A673 (cell line): ENCODE measurements at regions not wholly inside any gene's neighbourhood (a gene's known extent, or its start where the extent isn't known, plus 50 kb on each side); places are given as distances from the start of the nearest gene placed in this dataset.

Experiments
- BruUV-seq: library from RNA; stranded (reverse); fragments of 400-500 nt; replicated peaks from 2 replicates; lab custom pipeline; 2021; lab: Mats Ljungman, UMichigan
- CTCF ChIA-PET: fragments of 300-600 bp; sonication (Branson Sonifier 250); formaldehyde crosslinking; loops from one replicate; lab custom pipeline; 2022; ENCODE audit warnings: antibody characterized with exemption; lab: Charles Lee
- POLR2A ChIA-PET: fragments of 300-600 bp; sonication (Branson Sonifier 250); formaldehyde crosslinking; loops from one replicate; lab custom pipeline; 2022; ENCODE audit warnings: antibody characterized with exemption; ENCODE audit not compliant: low non-redundant PET; lab: Charles Lee
- DNase-seq: peaks from one replicate; pipeline ENCODE4 v3.0.0-alpha.2; 2015; ENCODE audit warnings: low spot score
- H3K27ac ChIP-seq: fragments of 200-600 bp; sonication (generic); 2 replicates; pipeline ENCODE4 v1.5.1; 2016; ENCODE audit warnings: mixed run types, low read depth, mild to moderate bottlenecking, mixed read lengths, antibody characterized with exemption, low read length; ENCODE audit not compliant: poor library complexity, severe bottlenecking
- H3K27me3 ChIP-seq: fragments of 200-600 bp; sonication (generic); replicated peaks from 2 replicates; pipeline ENCODE4 v1.6.1; 2017; ENCODE audit warnings: mixed run types, low read depth, mild to moderate bottlenecking, mixed read lengths, antibody characterized with exemption, low read length; ENCODE audit not compliant: insufficient read depth, poor library complexity
- H3K36me3 ChIP-seq: fragments of 200-600 bp; sonication (generic); 2 replicates; pipeline ENCODE4 v1.6.1; 2016; ENCODE audit warnings: mixed run types, mild to moderate bottlenecking, mixed read lengths, antibody characterized with exemption, low read length; ENCODE audit not compliant: insufficient read depth, poor library complexity, severe bottlenecking
- H3K4me1 ChIP-seq: fragments of 200-600 bp; sonication (generic); 2 replicates; pipeline ENCODE4 v1.6.1; 2017; ENCODE audit warnings: mixed run types, mild to moderate bottlenecking, mixed read lengths, antibody characterized with exemption, low read length; ENCODE audit not compliant: insufficient read depth, poor library complexity, severe bottlenecking
- H3K4me3 ChIP-seq: fragments of 200-600 bp; sonication (generic); 2 replicates; pipeline ENCODE4 v1.5.1; 2016; ENCODE audit warnings: low read depth, mixed run types, mild to moderate bottlenecking, mixed read lengths, low read length; ENCODE audit not compliant: poor library complexity, severe bottlenecking
- H3K9me3 ChIP-seq: fragments of 200-600 bp; sonication (generic); 2 replicates; pipeline ENCODE4 v1.6.1; 2016; ENCODE audit warnings: mixed run types, low read depth, mild to moderate bottlenecking, mixed read lengths, antibody characterized with exemption, low read length; ENCODE audit not compliant: poor library complexity, severe bottlenecking
- CTCF ChIP-seq: fragments of 300-800, 200-600 bp; sonication (generic); conservative IDR thresholded peaks from 2 replicates; pipeline ENCODE4 v1.5.1; 2017; ENCODE audit warnings: low read depth, mild to moderate bottlenecking, antibody characterized with exemption, low read length, moderate library complexity, mixed read lengths
- EZH2 ChIP-seq: fragments of 200-600 bp; sonication (generic); IDR thresholded peaks from 2 replicates; pipeline ENCODE4 v1.6.1; 2017; ENCODE audit warnings: borderline replicate concordance, low read depth, mild to moderate bottlenecking, mixed read lengths, antibody characterized with exemption, low read length; ENCODE audit not compliant: poor library complexity, severe bottlenecking
- intact Hi-C: fragments of 100-400 bp; cut with micrococcal nuclease; formaldehyde crosslinking; loops from one replicate; pipeline ENCODE4 v1.10.0; 2022; ENCODE audit not compliant: unreplicated experiment

DNA sequence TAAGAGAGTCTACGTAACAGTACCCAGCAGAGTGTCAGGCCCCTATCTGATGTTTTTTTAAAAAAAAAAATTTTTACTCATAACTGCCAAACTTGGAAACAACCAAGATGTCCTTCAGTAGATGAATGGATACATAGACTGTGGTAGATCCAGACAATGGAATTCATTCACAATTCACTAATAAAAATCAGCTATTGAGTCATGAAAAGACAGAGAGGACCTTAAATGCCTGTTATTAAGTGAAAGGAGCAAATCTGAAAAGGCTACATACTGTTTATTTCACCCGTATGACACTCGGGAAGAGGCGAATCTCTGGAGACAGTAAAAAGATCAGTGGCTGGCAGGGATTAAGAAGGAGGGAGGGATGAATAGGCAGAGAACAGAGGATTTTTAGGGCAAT lies 541.4 kb upstream of the TENM4 start:
- Histone ChIP-seq H3K4me1 (no peaks in the 10 kb centered on the region), H3K27ac (no peak overlapping the region), H3K4me3 (no peak overlapping the region), H3K27me3 (no peaks in the 10 kb centered on the region), H3K36me3 (no peaks in the 10 kb centered on the region), H3K9me3 (no peaks in the 10 kb centered on the region)
- TF ChIP-seq CTCF: no peak
- no peak for TF ChIP-seq EZH2
- BruUV-seq: no TSS peak
- DNase-seq: no peak
- ChIA-PET CTCF (no interaction called here), POLR2A (no interaction called here)
- intact Hi-C loops: no loop called here

DNA sequence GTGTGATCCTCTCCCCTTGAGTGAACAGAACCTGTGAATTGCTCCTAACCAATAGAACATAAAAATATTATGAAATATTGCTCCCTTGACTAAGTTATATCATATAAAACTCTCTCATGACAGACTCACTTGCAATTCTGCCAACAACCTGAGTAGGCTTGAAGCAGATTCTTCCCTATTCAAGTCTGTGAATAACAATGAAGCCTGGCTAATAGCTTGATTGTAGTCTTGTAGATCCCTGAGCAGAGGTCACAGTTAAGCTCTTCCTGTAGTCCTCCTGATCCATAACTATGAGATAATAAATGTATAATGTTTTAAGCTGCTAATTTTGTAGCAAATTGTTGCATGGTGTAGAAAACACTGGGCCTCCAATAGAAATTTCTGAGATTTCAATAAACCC lies 540.1 kb upstream of the TENM4 start:
- ChIA-PET POLR2A (interaction anchor here (0.6 kb wide), 1 partner anchor 41 kb away, joined by 6 read pairs; no protein-coding TSS in a partner anchor), CTCF (no interaction called here)
- H3K27me3 ChIP-seq: no peaks in the 10 kb centered on the region
- intact Hi-C loops: no loop called here
- TF ChIP-seq CTCF (no peak), EZH2 (no peak)
- H3K27ac ChIP-seq: no peak overlapping the region
- no TSS peak for BruUV-seq
- H3K4me1 ChIP-seq: no peaks in the 10 kb centered on the region
- no peaks in the 10 kb centered on the region for H3K9me3 ChIP-seq
- no peaks in the 10 kb centered on the region for H3K36me3 ChIP-seq
- H3K4me3 ChIP-seq: no peak overlapping the region
- no peak for DNase-seq

DNA sequence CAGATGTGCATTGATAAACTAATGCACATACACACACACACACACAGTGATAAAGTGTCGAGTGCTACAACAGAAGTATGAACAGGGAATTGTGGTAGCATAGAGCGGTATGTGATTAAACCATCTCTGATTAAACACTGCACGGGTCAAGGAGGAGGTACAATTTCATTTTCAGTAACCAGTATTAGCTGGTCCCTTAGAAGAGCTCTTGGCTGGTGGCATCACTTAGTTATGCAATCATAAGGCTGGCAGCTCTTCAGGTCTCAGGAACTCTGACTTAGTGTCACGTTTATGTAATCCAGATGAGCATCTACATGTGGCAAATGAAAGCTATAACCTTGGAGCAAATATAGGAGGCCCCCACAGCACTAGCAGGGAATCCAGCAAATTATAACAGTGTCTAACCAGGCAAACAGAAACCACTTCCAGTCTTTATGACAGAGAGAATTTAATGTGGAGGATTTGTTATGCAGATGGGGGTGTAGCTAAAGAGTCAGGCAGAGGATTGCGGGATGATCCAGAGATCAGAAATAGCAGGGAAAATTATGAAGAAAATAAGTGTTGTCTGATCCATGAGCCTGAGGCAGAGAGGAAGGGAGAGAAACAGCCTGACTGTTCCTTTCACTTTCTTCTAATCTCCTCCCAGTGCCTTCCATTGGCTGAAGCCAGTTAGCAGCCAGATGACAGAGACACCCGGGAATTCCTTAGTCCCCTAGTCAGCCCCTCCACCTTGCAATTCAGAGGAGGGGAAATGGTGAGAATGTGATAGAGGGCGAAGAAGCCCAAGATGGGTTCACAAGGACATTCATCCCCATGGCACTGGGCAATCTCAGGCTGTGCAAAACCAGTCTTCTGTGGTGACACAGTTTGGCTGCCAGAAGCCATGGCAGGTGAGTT lies 533.1 kb upstream of the TENM4 start:
- Histone ChIP-seq H3K4me1 (no peaks in the 10 kb centered on the region), H3K27ac (no peak overlapping the region), H3K9me3 (no peaks in the 10 kb centered on the region), H3K36me3 (no peaks in the 10 kb centered on the region), H3K27me3 (no peaks in the 10 kb centered on the region), H3K4me3 (no peak overlapping the region)
- ChIA-PET POLR2A (no interaction called here), CTCF (no interaction called here)
- TF ChIP-seq CTCF (no peak), EZH2 (no peak)
- peak; percentile 7 for DNase-seq
- intact Hi-C loops: no loop called here
- no TSS peak for BruUV-seq
